NB4 (cell line): ENCODE measurements at regions not wholly inside any gene's neighbourhood (a gene's known extent, or its start where the extent isn't known, plus 50 kb on each side); places are given as distances from the start of the nearest gene placed in this dataset.

Experiments used
- POLR2A ChIP-seq: IDR thresholded peaks from 2 replicates; pipeline ENCODE4 v1.6.1; 2011; ENCODE audit warnings: mild to moderate bottlenecking; ENCODE audit not compliant: insufficient read length; ENCODE audit errors: extremely low read depth
- TF ChIP-seq, protein P1 (sequence below): IDR thresholded peaks from one replicate; pipeline ENCODE4 v1.5.1; 2012; ENCODE audit warnings: low read depth, low read length
- TF ChIP-seq, protein P2 (sequence below): IDR thresholded peaks from 2 replicates; pipeline ENCODE4 v1.6.1; 2011; ENCODE audit warnings: low read depth, low read length

DNA sequence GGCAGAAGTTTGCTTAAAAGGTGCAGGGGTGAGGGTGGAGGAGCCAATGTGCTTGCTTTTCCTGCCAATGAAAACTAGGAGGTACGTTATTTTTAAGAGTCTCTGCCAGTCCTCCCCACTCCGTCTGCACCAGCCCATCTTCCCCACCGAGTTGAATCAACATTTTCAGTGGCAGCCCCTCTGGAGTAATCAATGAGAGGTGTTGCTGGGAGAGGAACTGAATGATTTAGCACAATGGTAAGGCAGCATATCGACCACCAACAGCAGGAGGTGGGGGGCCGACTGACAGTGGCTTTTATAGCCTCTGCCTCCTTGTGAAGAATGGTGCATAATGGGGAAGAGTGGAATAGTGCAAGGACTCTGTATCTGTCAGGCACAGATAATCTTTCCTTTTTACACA, 1465.0 kb upstream of the GOT2 start:
- TF ChIP-seq POLR2A: no peak
- TF ChIP-seq, protein P1, sequence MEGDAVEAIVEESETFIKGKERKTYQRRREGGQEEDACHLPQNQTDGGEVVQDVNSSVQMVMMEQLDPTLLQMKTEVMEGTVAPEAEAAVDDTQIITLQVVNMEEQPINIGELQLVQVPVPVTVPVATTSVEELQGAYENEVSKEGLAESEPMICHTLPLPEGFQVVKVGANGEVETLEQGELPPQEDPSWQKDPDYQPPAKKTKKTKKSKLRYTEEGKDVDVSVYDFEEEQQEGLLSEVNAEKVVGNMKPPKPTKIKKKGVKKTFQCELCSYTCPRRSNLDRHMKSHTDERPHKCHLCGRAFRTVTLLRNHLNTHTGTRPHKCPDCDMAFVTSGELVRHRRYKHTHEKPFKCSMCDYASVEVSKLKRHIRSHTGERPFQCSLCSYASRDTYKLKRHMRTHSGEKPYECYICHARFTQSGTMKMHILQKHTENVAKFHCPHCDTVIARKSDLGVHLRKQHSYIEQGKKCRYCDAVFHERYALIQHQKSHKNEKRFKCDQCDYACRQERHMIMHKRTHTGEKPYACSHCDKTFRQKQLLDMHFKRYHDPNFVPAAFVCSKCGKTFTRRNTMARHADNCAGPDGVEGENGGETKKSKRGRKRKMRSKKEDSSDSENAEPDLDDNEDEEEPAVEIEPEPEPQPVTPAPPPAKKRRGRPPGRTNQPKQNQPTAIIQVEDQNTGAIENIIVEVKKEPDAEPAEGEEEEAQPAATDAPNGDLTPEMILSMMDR: no peak
- TF ChIP-seq, protein P2, sequence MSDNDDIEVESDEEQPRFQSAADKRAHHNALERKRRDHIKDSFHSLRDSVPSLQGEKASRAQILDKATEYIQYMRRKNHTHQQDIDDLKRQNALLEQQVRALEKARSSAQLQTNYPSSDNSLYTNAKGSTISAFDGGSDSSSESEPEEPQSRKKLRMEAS: no peak
